22Rv1 (cell line): ENCODE measurements at regions not wholly inside any gene's neighbourhood (a gene's known extent, or its start where the extent isn't known, plus 50 kb on each side); places are given as distances from the start of the nearest gene placed in this dataset.

Experiments used
- H3K27ac ChIP-seq: fragments of 450-650 bp; 2 replicates; pipeline ENCODE4 v1.5.1; 2017
- ZFX ChIP-seq: fragments of 450-650 bp; IDR thresholded peaks from 2 replicates; pipeline ENCODE4 v1.6.1; 2017; ENCODE audit warnings: antibody characterized with exemption, borderline replicate concordance
- TF ChIP-seq, protein P1 (sequence below): fragments of 450-650 bp; IDR thresholded peaks from 2 replicates; pipeline ENCODE4 v1.5.1; 2017; ENCODE audit warnings: mild to moderate bottlenecking

GRCh38 chr4:66443008-66443407 lies 772.7 kb upstream of the EPHA5 start:
- H3K27ac ChIP-seq, result no peak overlapping the region
- TF ChIP-seq, protein P1, sequence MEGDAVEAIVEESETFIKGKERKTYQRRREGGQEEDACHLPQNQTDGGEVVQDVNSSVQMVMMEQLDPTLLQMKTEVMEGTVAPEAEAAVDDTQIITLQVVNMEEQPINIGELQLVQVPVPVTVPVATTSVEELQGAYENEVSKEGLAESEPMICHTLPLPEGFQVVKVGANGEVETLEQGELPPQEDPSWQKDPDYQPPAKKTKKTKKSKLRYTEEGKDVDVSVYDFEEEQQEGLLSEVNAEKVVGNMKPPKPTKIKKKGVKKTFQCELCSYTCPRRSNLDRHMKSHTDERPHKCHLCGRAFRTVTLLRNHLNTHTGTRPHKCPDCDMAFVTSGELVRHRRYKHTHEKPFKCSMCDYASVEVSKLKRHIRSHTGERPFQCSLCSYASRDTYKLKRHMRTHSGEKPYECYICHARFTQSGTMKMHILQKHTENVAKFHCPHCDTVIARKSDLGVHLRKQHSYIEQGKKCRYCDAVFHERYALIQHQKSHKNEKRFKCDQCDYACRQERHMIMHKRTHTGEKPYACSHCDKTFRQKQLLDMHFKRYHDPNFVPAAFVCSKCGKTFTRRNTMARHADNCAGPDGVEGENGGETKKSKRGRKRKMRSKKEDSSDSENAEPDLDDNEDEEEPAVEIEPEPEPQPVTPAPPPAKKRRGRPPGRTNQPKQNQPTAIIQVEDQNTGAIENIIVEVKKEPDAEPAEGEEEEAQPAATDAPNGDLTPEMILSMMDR, result no peak
- TF ChIP-seq ZFX, result no peak

- no peak for TF ChIP-seq ZFX
- TF ChIP-seq, protein P1, result no peak
- H3K27ac ChIP-seq, result no peak overlapping the region
Measured at GRCh38 chr4:66439508-66439907, 769.2 kb upstream of the EPHA5 start.

DNA sequence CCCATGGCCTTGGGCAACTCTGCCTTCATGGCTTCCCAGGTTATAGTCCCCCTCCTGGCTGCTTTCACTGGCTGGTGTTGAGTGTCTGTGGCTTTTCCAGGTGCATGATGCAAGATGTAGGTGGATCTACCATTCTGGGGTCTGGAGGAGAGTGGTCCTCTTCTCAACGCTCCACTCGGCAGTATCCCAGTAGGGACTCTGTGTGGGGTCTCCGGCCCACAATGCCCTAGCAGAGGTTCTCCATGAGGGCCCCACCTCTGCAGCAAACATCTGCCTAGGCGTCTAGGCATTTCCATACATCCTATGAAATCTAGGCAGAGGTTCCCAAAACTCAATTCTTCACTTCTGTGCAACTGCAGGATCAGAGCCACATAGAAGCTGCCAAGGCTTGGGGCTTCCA lies 763.4 kb upstream of the EPHA5 start:
- TF ChIP-seq, protein P1, result no peak
- TF ChIP-seq ZFX, result no peak
- H3K27ac ChIP-seq, result no peak overlapping the region

GRCh38 chr4:66430856-66431255 lies 760.6 kb upstream of the EPHA5 start:
- no peak overlapping the region for H3K27ac ChIP-seq

GRCh38 chr4:66429276-66429675 lies 759.0 kb upstream of the EPHA5 start:
- H3K27ac ChIP-seq, result no peak overlapping the region

More at GRCh38 chr4:66430856-66431255, 760.6 kb upstream of the EPHA5 start:
- TF ChIP-seq, protein P1, result no peak
- TF ChIP-seq ZFX, result no peak

DNA sequence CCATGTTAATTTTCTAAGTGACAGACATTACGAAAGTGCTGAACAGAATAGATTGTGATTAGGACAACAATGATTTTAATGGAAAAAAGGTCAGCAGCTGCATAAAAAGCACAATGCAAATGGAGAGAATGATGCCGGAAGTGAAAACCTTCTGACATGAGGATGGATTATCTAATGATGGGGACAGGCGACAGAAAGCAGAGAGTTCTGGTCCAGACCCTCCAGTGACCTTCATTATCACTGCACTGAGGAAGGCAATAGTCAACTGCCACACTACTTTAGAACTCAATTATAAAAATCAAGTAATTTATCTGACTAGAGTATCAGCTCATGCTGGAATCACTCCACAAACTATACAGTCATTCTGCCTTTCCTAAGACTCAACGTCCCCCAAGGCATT lies 746.1 kb upstream of the EPHA5 start:
- no peak for TF ChIP-seq ZFX
- TF ChIP-seq, protein P1, result no peak
- no peak overlapping the region for H3K27ac ChIP-seq

More at GRCh38 chr4:66429276-66429675, 759.0 kb upstream of the EPHA5 start:
- TF ChIP-seq ZFX, result no peak
- TF ChIP-seq, protein P1, result no peak

DNA sequence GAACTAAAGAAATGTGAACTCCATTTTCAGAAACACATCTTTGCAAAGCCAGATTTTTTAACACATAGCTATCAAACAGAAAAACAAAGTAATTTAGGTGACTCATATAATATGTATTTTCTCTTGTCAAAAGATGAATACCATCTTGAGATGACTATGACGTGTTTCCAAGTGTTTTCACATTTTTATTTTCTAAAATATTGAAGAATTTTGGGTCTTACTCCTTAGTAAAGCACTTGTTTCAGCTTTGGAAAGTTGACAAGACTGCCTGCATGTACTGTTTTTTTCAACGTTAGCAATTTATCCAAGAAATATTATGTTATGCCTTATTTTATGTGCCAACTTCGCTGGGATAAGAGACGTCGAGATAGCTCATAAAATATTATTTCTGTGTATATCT lies 733.9 kb upstream of the EPHA5 start:
- no peak for TF ChIP-seq ZFX
- TF ChIP-seq, protein P1, result no peak
- no peak overlapping the region for H3K27ac ChIP-seq
